NCI-H2081 treated with DMSO at 0.1 percent for 48 hours (cell line): ENCODE measurements at regions not wholly inside any gene's neighbourhood (a gene's known extent, or its start where the extent isn't known, plus 50 kb on each side); places are given as distances from the start of the nearest gene placed in this dataset.
"Not testable (repeated sequence)": the region's sequence is repeated elsewhere in the genome, so short reads cannot be mapped to it uniquely, and the experiment has no call there.

ENCODE experiments used
- DNase-seq: peaks from one replicate; lab custom pipeline; 2025; lab: John Stamatoyannopoulos, UW

GRCh38 chr5:106986006-106986405, 684.7 kb downstream of the EFNA5 start:
- no peak for DNase-seq

- no peak for DNase-seq
Measured at GRCh38 chr5:106985174-106985573, 685.6 kb downstream of the EFNA5 start.

- not testable (repeated sequence) for DNase-seq
Measured at GRCh38 chr5:106979178-106979577, 691.6 kb downstream of the EFNA5 start.

- DNase-seq = not testable (repeated sequence)
Measured at GRCh38 chr5:106978582-106979165, 692.1 kb downstream of the EFNA5 start.

GRCh38 chr5:106976363-106976762, 694.4 kb downstream of the EFNA5 start:
- no peak for DNase-seq

- no peak for DNase-seq
Measured at GRCh38 chr5:106974272-106974671, 696.5 kb downstream of the EFNA5 start.

- no peak for DNase-seq
Measured at GRCh38 chr5:106966686-106967315, 703.9 kb downstream of the EFNA5 start.

- no peak for DNase-seq
Measured at GRCh38 chr5:106964132-106964531, 706.6 kb downstream of the EFNA5 start.

GRCh38 chr5:106963630-106964029, 707.1 kb downstream of the EFNA5 start:
- DNase-seq = no peak

- DNase-seq = no peak
Measured at GRCh38 chr5:106962464-106963230, 708.1 kb downstream of the EFNA5 start.

- no peak for DNase-seq
Measured at GRCh38 chr5:106959387-106959786, 711.4 kb downstream of the EFNA5 start.

- no peak for DNase-seq
Measured at GRCh38 chr5:106957336-106957735, 713.4 kb downstream of the EFNA5 start.

- no peak for DNase-seq
Measured at GRCh38 chr5:106956886-106957285, 713.9 kb downstream of the EFNA5 start.

- no peak for DNase-seq
Measured at GRCh38 chr5:106956187-106956586, 714.5 kb downstream of the EFNA5 start.

GRCh38 chr5:106940986-106941385, 729.8 kb downstream of the EFNA5 start:
- DNase-seq = no peak

- no peak for DNase-seq
Measured at GRCh38 chr5:106940301-106940846, 730.4 kb downstream of the EFNA5 start.

- DNase-seq = no peak
Measured at GRCh38 chr5:106923409-106923808, 747.3 kb downstream of the EFNA5 start.

- DNase-seq = no peak
Measured at GRCh38 chr5:106921567-106921966, 749.2 kb downstream of the EFNA5 start.

GRCh38 chr5:106910486-106910885, 760.3 kb downstream of the EFNA5 start:
- DNase-seq = no peak

GRCh38 chr5:106909716-106910115, 761.0 kb downstream of the EFNA5 start:
- DNase-seq = no peak

GRCh38 chr5:106907979-106908378, 762.8 kb downstream of the EFNA5 start:
- DNase-seq = no peak

- DNase-seq = no peak
Measured at GRCh38 chr5:106906199-106906598, 764.5 kb downstream of the EFNA5 start.

- no peak for DNase-seq
Measured at GRCh38 chr5:106894964-106895363, 775.8 kb downstream of the EFNA5 start.
